ENCODE measurements at regions not wholly inside any gene's neighbourhood (a gene's known extent, or its start where the extent isn't known, plus 50 kb on each side); places are given as distances from the start of the nearest gene placed in this dataset.

DNA sequence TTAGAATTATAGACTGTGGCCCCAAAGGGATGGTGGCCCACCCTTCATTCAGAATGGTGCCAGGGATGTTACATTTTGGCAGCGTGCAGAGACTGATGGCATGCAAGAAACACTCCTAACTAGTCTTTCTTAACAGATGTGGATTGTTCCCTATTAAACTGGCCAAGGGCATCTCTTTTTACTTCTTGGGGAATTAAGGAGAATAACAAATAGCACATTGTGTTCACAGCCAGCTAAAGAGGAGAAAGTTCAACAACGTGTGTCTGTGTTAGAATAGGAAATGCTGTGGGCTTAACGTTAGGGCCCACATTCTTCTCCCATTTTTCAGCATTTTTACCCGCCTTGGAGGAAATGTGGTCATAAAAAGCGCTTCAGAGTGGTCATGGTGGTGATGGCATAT lies 404.8 kb downstream of the CDH2 start:
- DNase-seq (ENCODE audit: low read depth in 1 of 2, low spot score in 1 of 2) = no peak
- in situ Hi-C loops (cut with HindIII; ENCODE audit: low pct_unique_long_range_greater_than_20kb, low sequenced_read_pairs) = no loop called here
- TF ChIP-seq JUND (IDR thresholded peaks at IDR 0.05; ENCODE audit: low read depth) = no peak

DNA sequence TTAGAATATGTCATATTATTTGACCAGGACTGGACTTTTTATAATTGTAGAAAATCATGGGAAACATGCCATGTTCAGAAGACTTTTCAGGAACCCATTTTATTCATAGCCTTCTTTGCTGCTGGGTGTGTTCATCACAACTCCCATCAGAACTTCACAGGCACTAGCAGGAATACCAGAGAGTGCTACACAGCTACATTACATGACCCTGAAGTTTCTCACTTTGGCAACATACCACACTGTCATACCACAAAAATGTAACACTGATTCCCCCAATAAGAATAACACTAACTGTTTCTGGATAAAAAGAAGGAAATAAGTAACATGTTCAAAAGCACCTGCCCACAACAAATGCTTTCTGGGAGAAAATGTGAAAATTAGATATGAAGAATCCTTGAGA lies 405.4 kb downstream of the CDH2 start:
- in situ Hi-C loops (cut with HindIII; ENCODE audit: low pct_unique_long_range_greater_than_20kb, low sequenced_read_pairs) = no loop called here
- no peak for DNase-seq (ENCODE audit: low read depth in 1 of 2, low spot score in 1 of 2)
- TF ChIP-seq JUND (IDR thresholded peaks at IDR 0.05; ENCODE audit: low read depth) = no peak

DNA sequence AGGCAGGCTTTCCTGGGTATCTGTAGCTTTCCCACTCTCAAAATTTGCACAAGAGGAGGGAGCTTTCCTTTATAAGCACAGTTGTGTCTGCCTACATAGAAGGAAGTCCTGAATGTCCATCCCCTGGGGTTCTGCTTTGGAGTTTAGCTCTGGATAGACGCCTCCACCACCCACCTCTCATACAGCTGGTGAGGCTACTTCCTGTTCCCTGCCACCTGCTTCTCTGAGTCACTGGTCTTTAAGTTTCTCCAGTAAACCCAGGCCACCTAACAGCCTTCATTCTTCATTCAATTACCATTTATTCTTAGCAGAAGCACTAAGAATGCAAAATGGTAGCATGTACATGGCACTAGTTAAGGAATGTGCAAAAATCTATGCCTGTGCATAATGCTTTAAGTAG lies 407.8 kb downstream of the CDH2 start:
- in situ Hi-C loops (cut with HindIII; ENCODE audit: low pct_unique_long_range_greater_than_20kb, low sequenced_read_pairs) = no loop called here
- TF ChIP-seq JUND (IDR thresholded peaks at IDR 0.05; ENCODE audit: low read depth) = no peak
- DNase-seq (ENCODE audit: low read depth in 1 of 2, low spot score in 1 of 2) = no peak

DNA sequence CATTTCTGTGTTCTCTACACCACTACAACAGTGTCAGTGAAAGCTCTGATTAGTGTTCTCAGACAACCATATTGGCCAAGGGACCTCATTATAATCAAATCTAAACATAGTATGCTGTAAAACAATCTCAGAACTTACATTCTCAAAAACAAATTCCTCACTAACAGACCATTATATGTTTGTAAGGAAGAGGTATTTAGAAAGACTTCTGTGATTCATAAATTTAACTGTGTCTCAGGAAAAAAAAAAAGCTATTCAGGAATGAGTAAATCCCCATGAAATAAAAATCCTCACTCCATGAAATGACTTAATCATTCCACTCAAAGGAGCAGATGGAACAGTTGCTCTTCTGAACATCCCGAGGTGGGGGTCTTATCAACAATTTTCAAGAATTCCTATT lies 413.0 kb downstream of the CDH2 start:
- in situ Hi-C loops (cut with HindIII; ENCODE audit: low pct_unique_long_range_greater_than_20kb, low sequenced_read_pairs) = no loop called here
- no peak for DNase-seq (ENCODE audit: low read depth in 1 of 2, low spot score in 1 of 2)
- no peak for TF ChIP-seq JUND (IDR thresholded peaks at IDR 0.05; ENCODE audit: low read depth)

GRCh38 chr18:27763341-27763740 lies 413.6 kb downstream of the CDH2 start:
- no peak for DNase-seq (ENCODE audit: low read depth in 1 of 2, low spot score in 1 of 2)
- in situ Hi-C loops (cut with HindIII; ENCODE audit: low pct_unique_long_range_greater_than_20kb, low sequenced_read_pairs) = no loop called here
- no peak for TF ChIP-seq JUND (IDR thresholded peaks at IDR 0.05; ENCODE audit: low read depth)

- in situ Hi-C loops (cut with HindIII; ENCODE audit: low pct_unique_long_range_greater_than_20kb, low sequenced_read_pairs) = no loop called here
- peak in 1 of 2 experiments; percentile 4 for DNase-seq (ENCODE audit: low read depth in 1 of 2, low spot score in 1 of 2)
- TF ChIP-seq JUND (IDR thresholded peaks at IDR 0.05; ENCODE audit: low read depth) = no peak
Observed at GRCh38 chr18:27762054-27762453, 414.9 kb downstream of the CDH2 start.

DNA sequence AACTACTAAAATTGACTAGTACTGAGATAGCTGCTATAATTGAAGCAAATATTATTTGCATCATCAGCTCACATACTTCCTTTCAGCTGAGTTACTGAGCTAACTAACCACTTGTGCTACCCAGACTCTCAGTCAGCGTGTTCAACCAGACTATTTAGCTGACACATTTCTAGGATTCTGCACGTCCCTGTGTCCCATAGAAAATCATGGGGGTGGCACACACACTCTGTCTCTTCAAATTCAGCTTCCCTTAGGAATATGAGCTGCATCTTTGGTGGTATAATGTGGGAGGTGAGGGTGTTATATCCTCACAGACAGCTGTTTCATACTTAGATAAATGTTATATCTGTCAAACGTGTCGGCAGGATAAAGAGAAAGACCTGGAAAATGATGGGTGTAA lies 424.0 kb downstream of the CDH2 start:
- no peak for TF ChIP-seq JUND (IDR thresholded peaks at IDR 0.05; ENCODE audit: low read depth)
- DNase-seq (ENCODE audit: low read depth in 1 of 2, low spot score in 1 of 2) = no peak
- in situ Hi-C loops (cut with HindIII; ENCODE audit: low pct_unique_long_range_greater_than_20kb, low sequenced_read_pairs) = no loop called here

DNA sequence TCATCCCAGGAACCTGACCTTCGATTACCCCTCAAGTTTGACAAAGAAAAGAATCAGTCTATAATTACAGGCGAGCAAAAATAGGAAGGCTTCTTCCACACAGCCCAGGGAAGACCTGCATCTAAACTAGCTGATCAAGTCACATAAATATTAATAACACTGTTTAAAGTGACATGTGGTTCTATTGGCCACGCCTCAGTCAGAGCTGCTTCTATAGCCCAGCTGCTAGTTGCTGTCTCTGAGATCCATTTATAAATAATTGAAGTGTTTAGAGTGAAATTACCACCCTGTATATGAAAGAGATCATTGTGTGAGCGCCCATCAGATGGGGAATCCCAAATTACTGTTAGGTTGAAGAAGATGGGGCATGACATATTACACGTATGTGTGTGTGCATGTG lies 426.0 kb downstream of the CDH2 start:
- DNase-seq (ENCODE audit: low read depth in 1 of 2, low spot score in 1 of 2) = no peak
- in situ Hi-C loops (cut with HindIII; ENCODE audit: low pct_unique_long_range_greater_than_20kb, low sequenced_read_pairs) = no loop called here
- TF ChIP-seq JUND (IDR thresholded peaks at IDR 0.05; ENCODE audit: low read depth) = no peak

DNA sequence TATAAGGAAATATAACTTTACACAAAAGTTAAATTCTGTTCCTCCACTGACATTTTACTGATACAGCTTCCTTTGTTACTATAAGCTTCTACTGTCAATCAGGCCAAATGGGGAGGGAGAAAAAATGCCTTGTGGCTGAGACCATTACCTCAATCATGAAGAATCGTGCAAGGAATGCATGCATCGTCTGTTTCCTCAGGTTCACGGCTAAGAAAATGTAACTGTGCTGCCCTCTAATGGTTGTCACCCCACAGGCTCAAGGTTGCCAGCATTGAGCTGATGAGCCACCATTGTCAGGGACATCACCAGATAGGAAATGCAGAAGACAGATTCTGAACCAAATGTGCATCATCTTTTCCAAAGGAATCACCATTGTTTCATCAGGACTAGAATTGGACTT lies 426.9 kb downstream of the CDH2 start:
- no peak for TF ChIP-seq JUND (IDR thresholded peaks at IDR 0.05; ENCODE audit: low read depth)
- in situ Hi-C loops (cut with HindIII; ENCODE audit: low pct_unique_long_range_greater_than_20kb, low sequenced_read_pairs) = no loop called here
- peak; percentile 9 to 67 for DNase-seq (ENCODE audit: low read depth in 1 of 2, low spot score in 1 of 2)

DNA sequence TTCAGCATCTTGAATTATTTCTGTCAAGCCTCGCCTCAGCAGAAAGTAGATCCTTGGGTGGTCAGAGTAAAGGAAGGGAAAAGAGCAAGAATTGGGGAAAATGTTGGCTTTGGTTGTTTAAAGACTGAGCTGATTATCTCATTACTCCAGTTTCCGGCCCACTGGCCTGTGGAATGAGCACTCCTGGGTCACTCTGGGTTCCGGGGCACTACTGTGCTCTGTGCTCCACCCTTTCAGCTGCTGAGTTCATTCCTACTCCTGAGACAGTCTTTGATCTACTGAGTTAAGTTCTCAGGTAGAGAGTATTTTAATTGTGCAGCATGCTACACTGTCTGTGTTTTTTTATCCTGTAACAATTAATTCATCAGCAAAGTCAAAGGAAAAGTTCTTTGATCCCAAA lies 427.7 kb downstream of the CDH2 start:
- no peak for TF ChIP-seq JUND (IDR thresholded peaks at IDR 0.05; ENCODE audit: low read depth)
- in situ Hi-C loops (cut with HindIII; ENCODE audit: low pct_unique_long_range_greater_than_20kb, low sequenced_read_pairs) = no loop called here

GRCh38 chr18:27746241-27746640 lies 430.7 kb downstream of the CDH2 start:
- DNase-seq (ENCODE audit: low read depth in 1 of 2, low spot score in 1 of 2) = no peak
- TF ChIP-seq JUND (IDR thresholded peaks at IDR 0.05; ENCODE audit: low read depth) = no peak
- in situ Hi-C loops (cut with HindIII; ENCODE audit: low pct_unique_long_range_greater_than_20kb, low sequenced_read_pairs) = no loop called here

More for the DNA sequence above, 427.7 kb downstream of the CDH2 start:
- no peak for DNase-seq (ENCODE audit: low read depth in 1 of 2, low spot score in 1 of 2)

DNA sequence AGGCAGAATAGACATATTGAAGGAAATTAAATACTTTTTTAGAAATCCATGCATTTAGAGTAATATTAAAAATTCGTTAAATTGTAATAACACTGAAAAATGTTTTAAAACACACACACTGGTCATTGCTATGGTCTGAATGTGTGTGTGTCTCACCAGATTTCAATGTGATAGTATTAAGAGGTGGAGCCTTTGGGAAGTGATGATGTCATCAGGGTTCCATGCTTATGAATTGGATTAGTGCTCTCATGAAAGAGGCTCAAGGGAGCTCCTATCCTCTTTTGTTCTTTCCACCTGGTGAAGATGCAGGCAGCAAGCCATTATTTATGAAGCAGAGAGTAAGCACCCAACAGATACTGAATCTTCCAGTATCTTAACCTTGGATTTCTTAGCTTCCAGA lies 441.8 kb downstream of the CDH2 start:
- DNase-seq (ENCODE audit: low read depth in 1 of 2, low spot score in 1 of 2) = no peak
- in situ Hi-C loops (cut with HindIII; ENCODE audit: low pct_unique_long_range_greater_than_20kb, low sequenced_read_pairs) = no loop called here
- no peak for TF ChIP-seq JUND (IDR thresholded peaks at IDR 0.05; ENCODE audit: low read depth)

GRCh38 chr18:27731211-27731610 lies 445.7 kb downstream of the CDH2 start:
- TF ChIP-seq JUND (IDR thresholded peaks at IDR 0.05; ENCODE audit: low read depth) = no peak
- in situ Hi-C loops (cut with HindIII; ENCODE audit: low pct_unique_long_range_greater_than_20kb, low sequenced_read_pairs) = no loop called here
- no peak for DNase-seq (ENCODE audit: low read depth in 1 of 2, low spot score in 1 of 2)

GRCh38 chr18:27728659-27729058 lies 448.3 kb downstream of the CDH2 start:
- in situ Hi-C loops (cut with HindIII; ENCODE audit: low pct_unique_long_range_greater_than_20kb, low sequenced_read_pairs) = no loop called here
- TF ChIP-seq JUND (IDR thresholded peaks at IDR 0.05; ENCODE audit: low read depth) = no peak
- DNase-seq (ENCODE audit: low read depth in 1 of 2, low spot score in 1 of 2) = no peak

Data from T47D (cell line).